ENCODE measurements at regions not wholly inside any gene's neighbourhood (a gene's known extent, or its start where the extent isn't known, plus 50 kb on each side); places are given as distances from the start of the nearest gene placed in this dataset.

- no peak overlapping the region for H3K27ac Mint-ChIP-seq
- no peak overlapping the region for H3K4me3 Mint-ChIP-seq (ENCODE audit: low read depth)
- no peaks in the 10 kb centered on the region for H3K4me1 Mint-ChIP-seq (ENCODE audit: low read depth)
These were observed 108.6 kb downstream of the FGF18 start for GRCh38 chr5:171528036-171528435.

GRCh38 chr5:171528865-171529614 is 109.6 kb downstream of the FGF18 start:
- no peak for TF ChIP-seq CTCF (IDR thresholded peaks at IDR 0.05; ENCODE audit: unreplicated experiment)
- peaks cover 16% of the 10 kb centered on the region for H3K27me3 Mint-ChIP-seq
- DNase-seq (ENCODE audit: low spot score, unreplicated experiment): no peak
- no peaks in the 10 kb centered on the region for H3K9me3 Mint-ChIP-seq (ENCODE audit: low read depth)
- no peak overlapping the region for H3K4me3 Mint-ChIP-seq (ENCODE audit: low read depth)
- no peak overlapping the region for H3K27ac Mint-ChIP-seq
- H3K4me1 Mint-ChIP-seq (ENCODE audit: low read depth): no peaks in the 10 kb centered on the region
- H3K36me3 Mint-ChIP-seq (ENCODE audit: insufficient read depth): no peaks in the 10 kb centered on the region

More at GRCh38 chr5:171528036-171528435, 108.6 kb downstream of the FGF18 start:
- DNase-seq (ENCODE audit: low spot score, unreplicated experiment): no peak
- Mint-ChIP-seq H3K9me3 (ENCODE audit: low read depth) (no peaks in the 10 kb centered on the region), H3K36me3 (ENCODE audit: insufficient read depth) (no peaks in the 10 kb centered on the region), H3K27me3 (peaks cover 20% of the 10 kb centered on the region)
- TF ChIP-seq CTCF (IDR thresholded peaks at IDR 0.05; ENCODE audit: unreplicated experiment): no peak

GRCh38 chr5:171531638-171532037 is 112.2 kb downstream of the FGF18 start:
- no peak overlapping the region for H3K4me3 Mint-ChIP-seq (ENCODE audit: low read depth)
- no peaks in the 10 kb centered on the region for H3K9me3 Mint-ChIP-seq (ENCODE audit: low read depth)
- H3K36me3 Mint-ChIP-seq (ENCODE audit: insufficient read depth): no peaks in the 10 kb centered on the region
- no peak for DNase-seq (ENCODE audit: low spot score, unreplicated experiment)
- TF ChIP-seq CTCF (IDR thresholded peaks at IDR 0.05; ENCODE audit: unreplicated experiment): no peak
- no peak overlapping the region for H3K27ac Mint-ChIP-seq
- no peaks in the 10 kb centered on the region for H3K4me1 Mint-ChIP-seq (ENCODE audit: low read depth)
- peaks cover 12% of the 10 kb centered on the region for H3K27me3 Mint-ChIP-seq

GRCh38 chr5:171533153-171533552 is 113.7 kb downstream of the FGF18 start:
- peaks cover 7% of the 10 kb centered on the region for H3K27me3 Mint-ChIP-seq
- no peaks in the 10 kb centered on the region for H3K4me1 Mint-ChIP-seq (ENCODE audit: low read depth)
- H3K4me3 Mint-ChIP-seq (ENCODE audit: low read depth): no peak overlapping the region
- TF ChIP-seq CTCF (IDR thresholded peaks at IDR 0.05; ENCODE audit: unreplicated experiment): no peak
- no peaks in the 10 kb centered on the region for H3K36me3 Mint-ChIP-seq (ENCODE audit: insufficient read depth)
- H3K9me3 Mint-ChIP-seq (ENCODE audit: low read depth): no peaks in the 10 kb centered on the region
- no peak for DNase-seq (ENCODE audit: low spot score, unreplicated experiment)
- H3K27ac Mint-ChIP-seq: no peak overlapping the region

GRCh38 chr5:171534043-171534895 is 114.8 kb downstream of the FGF18 start:
- H3K36me3 Mint-ChIP-seq (ENCODE audit: insufficient read depth): no peaks in the 10 kb centered on the region
- H3K4me3 Mint-ChIP-seq (ENCODE audit: low read depth): no peak overlapping the region
- H3K9me3 Mint-ChIP-seq (ENCODE audit: low read depth): no peaks in the 10 kb centered on the region
- no peak for TF ChIP-seq CTCF (IDR thresholded peaks at IDR 0.05; ENCODE audit: unreplicated experiment)
- H3K27ac Mint-ChIP-seq: no peak overlapping the region
- H3K27me3 Mint-ChIP-seq: peaks cover 9% of the 10 kb centered on the region
- no peaks in the 10 kb centered on the region for H3K4me1 Mint-ChIP-seq (ENCODE audit: low read depth)
- DNase-seq (ENCODE audit: low spot score, unreplicated experiment): no peak
